ENCODE measurements at regions not wholly inside any gene's neighbourhood (a gene's known extent, or its start where the extent isn't known, plus 50 kb on each side); places are given as distances from the start of the nearest gene placed in this dataset.

DNA sequence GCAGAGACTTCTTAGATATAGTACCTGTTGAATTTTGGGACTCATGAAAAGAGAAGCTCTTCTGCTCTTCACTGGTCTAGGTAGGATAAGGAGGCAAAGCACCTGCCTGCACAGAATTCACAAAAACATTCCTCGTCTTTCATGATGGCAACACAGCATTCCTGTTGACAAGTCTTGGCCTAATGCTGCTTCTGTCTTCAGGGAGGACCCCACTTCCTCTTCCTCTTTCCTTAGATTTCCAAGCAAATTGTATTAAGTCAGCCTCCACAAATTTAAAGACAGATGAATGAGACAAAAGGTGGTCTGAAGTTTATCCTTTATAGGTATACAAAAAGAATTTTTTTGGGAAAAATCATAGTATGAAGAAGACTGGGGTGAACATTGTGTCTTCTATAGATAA is 64.9 kb downstream of the DNAJB9 start (continued):
- TF ChIP-seq ZNF391 (tag by site-specific recombination; IDR thresholded peaks at IDR 0.05; ENCODE audit: borderline replicate concordance, low read depth), result no peak

GRCh38 chr7:108637049-108637621 is 67.5 kb downstream of the DNAJB9 start:
- H3K36me3 ChIP-seq (ENCODE audit: control insufficient read depth in 2 of 2, insufficient read depth in 1 of 2, low read length in 2 of 2), result no peaks in the 10 kb centered on the region
- ChIA-PET POLR2A (no interaction called here), CTCF (no interaction called here)
- H3K4me1 ChIP-seq (ENCODE audit: control insufficient read depth, insufficient read depth, low read length), result no peaks in the 10 kb centered on the region
- no peaks in the 10 kb centered on the region for H3K9me3 ChIP-seq (ENCODE audit: control insufficient read depth, insufficient read depth, low read depth, low read length)
- no peak overlapping the region for H3K27ac ChIP-seq (ENCODE audit: extremely low read depth, low read depth, low read length)
- TF ChIP-seq ZFP3 (tag by site-specific recombination; IDR thresholded peaks at IDR 0.05; ENCODE audit: low read depth) (no peak), ZNF132 (tag by site-specific recombination; IDR thresholded peaks at IDR 0.05; ENCODE audit: borderline replicate concordance) (no peak), SALL2 (tag by site-specific recombination; IDR thresholded peaks at IDR 0.05; ENCODE audit: borderline replicate concordance) (no peak), ZNF19 (tag by site-specific recombination; IDR thresholded peaks at IDR 0.05; ENCODE audit: low read depth) (no peak), ZNF623 (tag by site-specific recombination; IDR thresholded peaks at IDR 0.05) (no peak), ZNF2 (tag by site-specific recombination; IDR thresholded peaks at IDR 0.05) (no peak), SP7 (tag by site-specific recombination; IDR thresholded peaks at IDR 0.05) (no peak), ZSCAN30 (tag by site-specific recombination; IDR thresholded peaks at IDR 0.05) (no peak)
- TF ChIP-seq, protein P1, sequence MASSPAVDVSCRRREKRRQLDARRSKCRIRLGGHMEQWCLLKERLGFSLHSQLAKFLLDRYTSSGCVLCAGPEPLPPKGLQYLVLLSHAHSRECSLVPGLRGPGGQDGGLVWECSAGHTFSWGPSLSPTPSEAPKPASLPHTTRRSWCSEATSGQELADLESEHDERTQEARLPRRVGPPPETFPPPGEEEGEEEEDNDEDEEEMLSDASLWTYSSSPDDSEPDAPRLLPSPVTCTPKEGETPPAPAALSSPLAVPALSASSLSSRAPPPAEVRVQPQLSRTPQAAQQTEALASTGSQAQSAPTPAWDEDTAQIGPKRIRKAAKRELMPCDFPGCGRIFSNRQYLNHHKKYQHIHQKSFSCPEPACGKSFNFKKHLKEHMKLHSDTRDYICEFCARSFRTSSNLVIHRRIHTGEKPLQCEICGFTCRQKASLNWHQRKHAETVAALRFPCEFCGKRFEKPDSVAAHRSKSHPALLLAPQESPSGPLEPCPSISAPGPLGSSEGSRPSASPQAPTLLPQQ (tag by site-specific recombination; IDR thresholded peaks at IDR 0.05), result no peak
- TF ChIP-seq, protein P2, sequence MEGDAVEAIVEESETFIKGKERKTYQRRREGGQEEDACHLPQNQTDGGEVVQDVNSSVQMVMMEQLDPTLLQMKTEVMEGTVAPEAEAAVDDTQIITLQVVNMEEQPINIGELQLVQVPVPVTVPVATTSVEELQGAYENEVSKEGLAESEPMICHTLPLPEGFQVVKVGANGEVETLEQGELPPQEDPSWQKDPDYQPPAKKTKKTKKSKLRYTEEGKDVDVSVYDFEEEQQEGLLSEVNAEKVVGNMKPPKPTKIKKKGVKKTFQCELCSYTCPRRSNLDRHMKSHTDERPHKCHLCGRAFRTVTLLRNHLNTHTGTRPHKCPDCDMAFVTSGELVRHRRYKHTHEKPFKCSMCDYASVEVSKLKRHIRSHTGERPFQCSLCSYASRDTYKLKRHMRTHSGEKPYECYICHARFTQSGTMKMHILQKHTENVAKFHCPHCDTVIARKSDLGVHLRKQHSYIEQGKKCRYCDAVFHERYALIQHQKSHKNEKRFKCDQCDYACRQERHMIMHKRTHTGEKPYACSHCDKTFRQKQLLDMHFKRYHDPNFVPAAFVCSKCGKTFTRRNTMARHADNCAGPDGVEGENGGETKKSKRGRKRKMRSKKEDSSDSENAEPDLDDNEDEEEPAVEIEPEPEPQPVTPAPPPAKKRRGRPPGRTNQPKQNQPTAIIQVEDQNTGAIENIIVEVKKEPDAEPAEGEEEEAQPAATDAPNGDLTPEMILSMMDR (tag by site-specific recombination; IDR thresholded peaks at IDR 0.05), result no peak
- no peak overlapping the region for H3K4me3 ChIP-seq (ENCODE audit: low read depth, low read length)

- TF ChIP-seq ZNF174 (tag by site-specific recombination; IDR thresholded peaks at IDR 0.05) (no peak), ELK4 (IDR thresholded peaks at IDR 0.05; ENCODE audit: borderline replicate concordance, low read depth, low read length) (no peak), ZNF629 (tag by site-specific recombination; IDR thresholded peaks at IDR 0.05) (no peak), ZNF155 (tag by site-specific recombination; IDR thresholded peaks at IDR 0.05) (no peak), SP3 (tag by site-specific recombination; IDR thresholded peaks at IDR 0.05) (no peak), ZNF555 (tag by site-specific recombination; conservative IDR thresholded peaks at IDR 0.05) (no peak), ZNF324 (tag by site-specific recombination; IDR thresholded peaks at IDR 0.05) (no peak), ZNF792 (tag by site-specific recombination; IDR thresholded peaks at IDR 0.05) (no peak), ZNF221 (tag by site-specific recombination; IDR thresholded peaks at IDR 0.05; ENCODE audit: borderline replicate concordance) (no peak), ZNF121 (tag by site-specific recombination; IDR thresholded peaks at IDR 0.05) (no peak)
- TF ChIP-seq, protein P3, sequence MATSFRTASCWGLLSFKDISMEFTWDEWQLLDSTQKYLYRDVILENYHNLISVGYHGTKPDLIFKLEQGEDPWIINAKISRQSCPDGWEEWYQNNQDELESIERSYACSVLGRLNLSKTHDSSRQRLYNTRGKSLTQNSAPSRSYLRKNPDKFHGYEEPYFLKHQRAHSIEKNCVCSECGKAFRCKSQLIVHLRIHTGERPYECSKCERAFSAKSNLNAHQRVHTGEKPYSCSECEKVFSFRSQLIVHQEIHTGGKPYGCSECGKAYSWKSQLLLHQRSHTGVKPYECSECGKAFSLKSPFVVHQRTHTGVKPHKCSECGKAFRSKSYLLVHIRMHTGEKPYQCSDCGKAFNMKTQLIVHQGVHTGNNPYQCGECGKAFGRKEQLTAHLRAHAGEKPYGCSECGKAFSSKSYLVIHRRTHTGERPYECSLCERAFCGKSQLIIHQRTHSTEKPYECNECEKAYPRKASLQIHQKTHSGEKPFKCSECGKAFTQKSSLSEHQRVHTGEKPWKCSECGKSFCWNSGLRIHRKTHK (tag by site-specific recombination; IDR thresholded peaks at IDR 0.05), result no peak
- TF ChIP-seq, protein P4, sequence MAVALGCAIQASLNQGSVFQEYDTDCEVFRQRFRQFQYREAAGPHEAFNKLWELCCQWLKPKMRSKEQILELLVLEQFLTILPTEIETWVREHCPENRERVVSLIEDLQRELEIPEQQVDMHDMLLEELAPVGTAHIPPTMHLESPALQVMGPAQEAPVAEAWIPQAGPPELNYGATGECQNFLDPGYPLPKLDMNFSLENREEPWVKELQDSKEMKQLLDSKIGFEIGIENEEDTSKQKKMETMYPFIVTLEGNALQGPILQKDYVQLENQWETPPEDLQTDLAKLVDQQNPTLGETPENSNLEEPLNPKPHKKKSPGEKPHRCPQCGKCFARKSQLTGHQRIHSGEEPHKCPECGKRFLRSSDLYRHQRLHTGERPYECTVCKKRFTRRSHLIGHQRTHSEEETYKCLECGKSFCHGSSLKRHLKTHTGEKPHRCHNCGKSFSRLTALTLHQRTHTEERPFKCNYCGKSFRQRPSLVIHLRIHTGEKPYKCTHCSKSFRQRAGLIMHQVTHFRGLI (tag by site-specific recombination; IDR thresholded peaks at IDR 0.05), result no peak
- Histone ChIP-seq H3K9me3 (ENCODE audit: control insufficient read depth, insufficient read depth, low read depth, low read length) (peaks cover 2% of the 10 kb centered on the region; the same call in 1 of the 2 replicates), H3K27ac (ENCODE audit: extremely low read depth, low read depth, low read length) (no peak overlapping the region), H3K4me3 (ENCODE audit: low read depth, low read length) (no peak overlapping the region), H3K4me1 (ENCODE audit: control insufficient read depth, insufficient read depth, low read length) (no peaks in the 10 kb centered on the region), H3K36me3 (ENCODE audit: control insufficient read depth in 2 of 2, insufficient read depth in 1 of 2, low read length in 2 of 2) (no peaks in the 10 kb centered on the region)
- ChIA-PET POLR2A (no interaction called here), CTCF (no interaction called here)
These were observed 72.5 kb downstream of the DNAJB9 start for GRCh38 chr7:108642126-108642525.
